ENCODE measurements at regions not wholly inside any gene's neighbourhood (a gene's known extent, or its start where the extent isn't known, plus 50 kb on each side); places are given as distances from the start of the nearest gene placed in this dataset.

DNA sequence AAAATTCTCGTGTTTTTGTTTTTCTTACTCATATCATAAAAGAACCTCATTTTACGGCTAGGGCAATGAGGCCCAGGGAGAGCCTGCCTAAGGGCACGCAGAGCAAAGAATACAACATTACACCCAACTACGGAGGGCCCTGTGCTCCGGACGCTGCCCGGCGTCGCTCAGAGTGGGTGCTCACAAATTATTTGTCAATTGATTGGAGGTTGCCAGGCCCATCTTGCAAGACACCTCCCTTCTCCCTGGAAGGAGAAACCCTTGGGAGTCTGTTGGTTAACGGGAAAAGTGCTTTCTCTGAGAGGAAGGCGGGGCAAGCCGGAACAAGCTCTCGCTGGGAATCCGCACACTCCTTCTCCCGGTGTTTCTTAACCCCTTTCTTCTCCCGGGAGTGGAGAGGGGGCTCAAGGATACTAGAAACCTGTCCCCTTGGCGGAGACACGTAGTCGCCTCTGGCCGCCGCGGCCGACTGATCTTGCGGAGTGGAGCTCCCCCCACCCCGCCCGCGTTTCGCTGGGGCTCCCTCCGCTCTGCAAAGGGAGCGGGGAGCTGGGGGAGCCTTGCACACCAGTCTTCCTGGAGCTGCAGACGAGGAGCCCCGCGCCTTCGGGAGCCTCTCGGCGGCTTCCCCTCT, 599.3 kb upstream of the SGCD start:
- TF ChIP-seq, protein P1, sequence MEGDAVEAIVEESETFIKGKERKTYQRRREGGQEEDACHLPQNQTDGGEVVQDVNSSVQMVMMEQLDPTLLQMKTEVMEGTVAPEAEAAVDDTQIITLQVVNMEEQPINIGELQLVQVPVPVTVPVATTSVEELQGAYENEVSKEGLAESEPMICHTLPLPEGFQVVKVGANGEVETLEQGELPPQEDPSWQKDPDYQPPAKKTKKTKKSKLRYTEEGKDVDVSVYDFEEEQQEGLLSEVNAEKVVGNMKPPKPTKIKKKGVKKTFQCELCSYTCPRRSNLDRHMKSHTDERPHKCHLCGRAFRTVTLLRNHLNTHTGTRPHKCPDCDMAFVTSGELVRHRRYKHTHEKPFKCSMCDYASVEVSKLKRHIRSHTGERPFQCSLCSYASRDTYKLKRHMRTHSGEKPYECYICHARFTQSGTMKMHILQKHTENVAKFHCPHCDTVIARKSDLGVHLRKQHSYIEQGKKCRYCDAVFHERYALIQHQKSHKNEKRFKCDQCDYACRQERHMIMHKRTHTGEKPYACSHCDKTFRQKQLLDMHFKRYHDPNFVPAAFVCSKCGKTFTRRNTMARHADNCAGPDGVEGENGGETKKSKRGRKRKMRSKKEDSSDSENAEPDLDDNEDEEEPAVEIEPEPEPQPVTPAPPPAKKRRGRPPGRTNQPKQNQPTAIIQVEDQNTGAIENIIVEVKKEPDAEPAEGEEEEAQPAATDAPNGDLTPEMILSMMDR (IDR thresholded peaks at IDR 0.05) = no peak
- TF ChIP-seq SIN3A (IDR thresholded peaks at IDR 0.05; ENCODE audit: borderline replicate concordance, insufficient read depth, low read depth, low read length) = no peak
